Activated CD8-positive, alpha-beta T cell treated with anti-CD3 and anti-CD28 coated beads for 36 hours (primary cell): ENCODE measurements at regions not wholly inside any gene's neighbourhood (a gene's known extent, or its start where the extent isn't known, plus 50 kb on each side); places are given as distances from the start of the nearest gene placed in this dataset.

Experiments used
- ATAC-seq: fragments of 200-7000 bp; cut with Tn5 transposase; one replicate; pipeline ENCODE4 v1.10.0; 2021; ENCODE audit warnings: mild to moderate bottlenecking, moderate library complexity
- CTCF ChIA-PET: fragments of 350-600 bp; sonication (Branson Sonifier 250); formaldehyde crosslinking; loops from one replicate; lab custom pipeline; 2021; ENCODE audit warnings: antibody characterized with exemption; lab: Charles Lee
- POLR2A ChIA-PET: fragments of 350-600 bp; sonication (Branson Sonifier 250); formaldehyde crosslinking; loops from one replicate; lab custom pipeline; 2021; ENCODE audit warnings: antibody characterized with exemption; lab: Charles Lee
- DNase-seq: peaks from one replicate; pipeline ENCODE4 v3.0.0-alpha.2; 2020
- H3K27ac Mint-ChIP-seq: one replicate; pipeline ENCODE4 v1.8.0; 2021; ENCODE audit warnings: mild to moderate bottlenecking, mixed read lengths
- H3K27me3 Mint-ChIP-seq: one replicate; pipeline ENCODE4 v1.8.0; 2021; ENCODE audit warnings: mixed read lengths
- H3K36me3 Mint-ChIP-seq: one replicate; pipeline ENCODE4 v1.8.0; 2021; ENCODE audit warnings: low read depth, mixed read lengths
- H3K4me1 Mint-ChIP-seq: one replicate; pipeline ENCODE4 v1.8.0; 2021; ENCODE audit warnings: low read depth, mixed read lengths
- H3K4me3 Mint-ChIP-seq: one replicate; pipeline ENCODE4 v1.8.0; 2021; ENCODE audit warnings: mild to moderate bottlenecking, moderate library complexity, mixed read lengths
- H3K9me3 Mint-ChIP-seq: one replicate; pipeline ENCODE4 v1.8.0; 2021; ENCODE audit warnings: mixed read lengths
- intact Hi-C: fragments of 100-400 bp; cut with micrococcal nuclease; formaldehyde crosslinking; loops from one replicate; pipeline ENCODE4 v1.10.0; 2022
- TF ChIP-seq, protein P1 (sequence below): fragments of 200-600 bp; IDR thresholded peaks from one replicate; pipeline ENCODE4 v1.8.0; 2022; ENCODE audit warnings: antibody characterized with exemption, mild to moderate bottlenecking

DNA sequence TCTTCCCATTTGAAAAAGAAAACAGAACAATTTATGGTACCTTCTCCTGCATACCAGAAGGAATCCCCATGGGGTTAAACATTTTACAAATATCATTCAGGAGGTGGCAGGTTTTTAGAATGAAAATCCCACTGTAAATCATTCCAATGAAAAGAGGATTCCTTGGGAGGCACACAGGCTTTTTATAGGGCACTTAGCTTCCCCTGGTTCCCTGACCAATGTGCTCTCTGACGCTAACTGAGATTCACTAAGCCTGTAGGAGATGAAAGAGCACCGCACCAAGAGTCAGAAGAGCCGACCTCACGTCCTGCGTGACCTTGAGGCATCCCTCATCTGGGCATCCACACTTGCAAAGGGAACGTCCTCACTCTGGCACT lies 82.5 kb downstream of the CMPK2 start:
- CTCF ChIA-PET = no interaction called here
- H3K27ac Mint-ChIP-seq = no peak overlapping the region
- H3K4me3 Mint-ChIP-seq = no peak overlapping the region
- TF ChIP-seq, protein P1, sequence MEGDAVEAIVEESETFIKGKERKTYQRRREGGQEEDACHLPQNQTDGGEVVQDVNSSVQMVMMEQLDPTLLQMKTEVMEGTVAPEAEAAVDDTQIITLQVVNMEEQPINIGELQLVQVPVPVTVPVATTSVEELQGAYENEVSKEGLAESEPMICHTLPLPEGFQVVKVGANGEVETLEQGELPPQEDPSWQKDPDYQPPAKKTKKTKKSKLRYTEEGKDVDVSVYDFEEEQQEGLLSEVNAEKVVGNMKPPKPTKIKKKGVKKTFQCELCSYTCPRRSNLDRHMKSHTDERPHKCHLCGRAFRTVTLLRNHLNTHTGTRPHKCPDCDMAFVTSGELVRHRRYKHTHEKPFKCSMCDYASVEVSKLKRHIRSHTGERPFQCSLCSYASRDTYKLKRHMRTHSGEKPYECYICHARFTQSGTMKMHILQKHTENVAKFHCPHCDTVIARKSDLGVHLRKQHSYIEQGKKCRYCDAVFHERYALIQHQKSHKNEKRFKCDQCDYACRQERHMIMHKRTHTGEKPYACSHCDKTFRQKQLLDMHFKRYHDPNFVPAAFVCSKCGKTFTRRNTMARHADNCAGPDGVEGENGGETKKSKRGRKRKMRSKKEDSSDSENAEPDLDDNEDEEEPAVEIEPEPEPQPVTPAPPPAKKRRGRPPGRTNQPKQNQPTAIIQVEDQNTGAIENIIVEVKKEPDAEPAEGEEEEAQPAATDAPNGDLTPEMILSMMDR = no peak
- no peaks in the 10 kb centered on the region for H3K27me3 Mint-ChIP-seq
- ATAC-seq = no peak
- intact Hi-C loops = no loop called here
- POLR2A ChIA-PET = no interaction called here
- no peaks in the 10 kb centered on the region for H3K36me3 Mint-ChIP-seq
- H3K4me1 Mint-ChIP-seq = peaks cover 6% of the 10 kb centered on the region
- DNase-seq = no peak
- H3K9me3 Mint-ChIP-seq = no peaks in the 10 kb centered on the region

DNA sequence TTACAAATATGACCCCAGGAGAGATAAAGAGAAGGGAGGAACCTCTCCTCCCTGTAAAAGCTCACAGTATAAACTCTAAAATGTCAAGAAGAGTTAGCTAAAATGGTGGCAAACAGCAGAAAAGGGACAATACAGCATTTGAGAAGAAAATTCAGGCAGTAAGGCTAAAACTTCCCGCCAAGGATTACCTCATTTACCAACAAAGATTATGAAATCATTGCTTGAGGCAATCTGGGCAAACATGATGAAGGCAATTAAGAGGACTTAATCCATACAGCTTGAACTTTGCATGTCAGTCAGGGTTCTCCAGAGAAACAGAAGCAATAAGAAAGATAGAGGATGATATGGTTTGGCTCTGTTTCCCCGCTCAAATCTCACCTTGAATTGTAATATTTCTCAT lies 81.4 kb downstream of the CMPK2 start:
- Mint-ChIP-seq H3K27me3 (peaks cover 5% of the 10 kb centered on the region), H3K36me3 (no peaks in the 10 kb centered on the region), H3K9me3 (no peaks in the 10 kb centered on the region), H3K27ac (no peak overlapping the region), H3K4me1 (peaks cover 6% of the 10 kb centered on the region), H3K4me3 (no peak overlapping the region)
- intact Hi-C loops = no loop called here
- ATAC-seq (no peak), DNase-seq (no peak)
- TF ChIP-seq, protein P1 = no peak
- ChIA-PET CTCF (interaction anchor here (1.1 kb wide), 1 partner anchor 10 kb away, joined by 5 read pairs; no protein-coding TSS in a partner anchor), POLR2A (no interaction called here)

DNA sequence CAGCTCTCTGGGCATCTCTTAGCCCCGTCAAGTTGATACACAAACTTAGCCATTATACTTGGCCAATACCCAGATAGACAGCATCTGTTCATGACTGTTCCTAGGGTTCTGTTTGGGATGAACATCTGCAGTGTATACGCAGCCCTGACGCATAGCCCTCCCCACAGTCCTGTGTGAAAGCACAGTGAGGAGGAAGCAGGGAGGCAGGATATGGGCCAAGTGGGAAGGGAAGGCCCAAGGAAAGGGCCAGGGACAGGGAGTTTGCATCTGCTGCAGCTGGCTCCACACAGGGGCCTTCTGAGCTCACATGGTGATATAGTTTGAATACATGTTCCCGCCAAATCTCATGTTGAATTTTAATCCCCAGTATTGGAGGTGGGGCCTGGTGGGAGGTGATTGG lies 80.2 kb downstream of the CMPK2 start:
- ChIA-PET CTCF (no interaction called here), POLR2A (no interaction called here)
- H3K27me3 Mint-ChIP-seq = peaks cover 9% of the 10 kb centered on the region
- no peak overlapping the region for H3K27ac Mint-ChIP-seq
- no peaks in the 10 kb centered on the region for H3K36me3 Mint-ChIP-seq
- no peak for ATAC-seq
- H3K4me3 Mint-ChIP-seq = no peak overlapping the region
- no peaks in the 10 kb centered on the region for H3K9me3 Mint-ChIP-seq
- TF ChIP-seq, protein P1 = no peak
- DNase-seq = no peak
- intact Hi-C loops = no loop called here
- peaks cover 6% of the 10 kb centered on the region for H3K4me1 Mint-ChIP-seq

DNA sequence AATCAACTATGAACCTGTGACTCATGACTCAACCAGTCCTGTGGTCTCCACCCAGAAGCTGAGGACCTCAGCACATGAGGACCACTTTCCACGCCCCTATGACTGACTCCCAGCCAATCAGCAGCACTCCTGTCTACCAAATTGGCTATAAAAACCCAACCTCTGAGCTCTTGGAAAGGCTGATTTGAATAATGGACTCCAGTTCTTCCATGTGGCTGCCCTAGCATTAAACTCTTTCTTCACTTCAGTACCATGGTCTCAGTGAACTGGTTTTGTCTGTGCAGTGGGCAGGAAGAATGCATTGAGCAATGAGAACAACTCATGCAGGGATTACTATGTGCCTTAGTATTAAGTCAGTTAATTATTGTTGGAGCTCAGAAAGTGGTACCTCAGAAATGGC lies 78.3 kb downstream of the CMPK2 start:
- intact Hi-C loops = no loop called here
- CTCF ChIA-PET = no interaction called here
- Mint-ChIP-seq H3K4me1 (no peaks in the 10 kb centered on the region), H3K36me3 (no peaks in the 10 kb centered on the region), H3K27me3 (peaks cover 9% of the 10 kb centered on the region), H3K9me3 (no peaks in the 10 kb centered on the region), H3K27ac (no peak overlapping the region), H3K4me3 (no peak overlapping the region)
- ATAC-seq (no peak), DNase-seq (no peak)
- POLR2A ChIA-PET = interaction anchor here (0.6 kb wide), 1 partner anchor 26 kb away, joined by 3 read pairs; no protein-coding TSS in a partner anchor
- TF ChIP-seq, protein P1 = no peak

DNA sequence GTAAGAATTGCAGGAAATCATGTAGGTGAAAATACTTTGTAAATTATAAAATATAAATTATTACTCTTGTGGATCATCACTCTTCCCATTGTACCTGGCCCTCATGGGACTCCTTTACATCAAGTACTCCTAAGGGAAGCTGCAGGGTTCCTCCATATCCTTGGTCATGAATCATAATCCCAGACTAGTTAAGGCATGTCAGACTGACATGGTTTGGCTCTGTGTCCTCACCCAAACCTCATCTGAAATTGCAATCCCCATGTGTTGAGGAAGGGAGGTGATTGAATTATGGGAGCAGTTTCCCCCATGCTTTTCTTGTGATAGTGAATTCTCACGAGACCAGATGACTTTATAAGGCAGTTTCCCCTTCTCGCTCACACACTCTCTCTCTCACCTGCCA lies 77.1 kb downstream of the CMPK2 start:
- Mint-ChIP-seq H3K4me1 (no peaks in the 10 kb centered on the region), H3K27me3 (peaks cover 9% of the 10 kb centered on the region), H3K27ac (no peak overlapping the region), H3K9me3 (no peaks in the 10 kb centered on the region), H3K36me3 (no peaks in the 10 kb centered on the region), H3K4me3 (no peak overlapping the region)
- ChIA-PET CTCF (interaction anchor here (1.0 kb wide), 1 partner anchor 15 kb away, joined by 3 read pairs; no protein-coding TSS in a partner anchor), POLR2A (no interaction called here)
- DNase-seq (no peak), ATAC-seq (no peak)
- intact Hi-C loops = no loop called here
- TF ChIP-seq, protein P1 = no peak
